HG03139 (cell line): ENCODE measurements at regions not wholly inside any gene's neighbourhood (a gene's known extent, or its start where the extent isn't known, plus 50 kb on each side); places are given as distances from the start of the nearest gene placed in this dataset.

ENCODE experiments used
- ATAC-seq: cut with Tn5 transposase; IDR thresholded peaks from one replicate; pipeline ENCODE4 v1.9.1; 2021; ENCODE audit not compliant: unreplicated experiment

GRCh38 chr12:115474539-115475353 is 790.8 kb upstream of the TBX3 start:
- ATAC-seq, result no peak

- no peak for ATAC-seq
Measured at GRCh38 chr12:115473257-115473956, 789.4 kb upstream of the TBX3 start.

- no peak for ATAC-seq
Measured at GRCh38 chr12:115472852-115473251, 788.9 kb upstream of the TBX3 start.

- ATAC-seq, result no peak
Measured at GRCh38 chr12:115470977-115471376, 787.0 kb upstream of the TBX3 start.

GRCh38 chr12:115470526-115470925 is 786.6 kb upstream of the TBX3 start:
- ATAC-seq, result no peak

GRCh38 chr12:115468087-115468510 is 784.1 kb upstream of the TBX3 start:
- ATAC-seq, result no peak

GRCh38 chr12:115467531-115467930 is 783.6 kb upstream of the TBX3 start:
- no peak for ATAC-seq

- no peak for ATAC-seq
Measured at GRCh38 chr12:115466076-115466475, 782.1 kb upstream of the TBX3 start.

GRCh38 chr12:115464661-115465060 is 780.7 kb upstream of the TBX3 start:
- ATAC-seq, result no peak

GRCh38 chr12:115464111-115464581 is 780.2 kb upstream of the TBX3 start:
- no peak for ATAC-seq

GRCh38 chr12:115461401-115461800 is 777.4 kb upstream of the TBX3 start:
- no peak for ATAC-seq

- no peak for ATAC-seq
Measured at GRCh38 chr12:115457798-115458197, 773.8 kb upstream of the TBX3 start.

GRCh38 chr12:115456946-115457689 is 773.1 kb upstream of the TBX3 start:
- no peak for ATAC-seq

GRCh38 chr12:115455268-115455681 is 771.3 kb upstream of the TBX3 start:
- ATAC-seq, result no peak

- ATAC-seq, result no peak
Measured at GRCh38 chr12:115452751-115453281, 768.8 kb upstream of the TBX3 start.

- ATAC-seq, result no peak
Measured at GRCh38 chr12:115451780-115452736, 768.1 kb upstream of the TBX3 start.

GRCh38 chr12:115451151-115451779 is 767.3 kb upstream of the TBX3 start:
- ATAC-seq, result no peak

GRCh38 chr12:115450710-115451109 is 766.7 kb upstream of the TBX3 start:
- no peak for ATAC-seq

- no peak for ATAC-seq
Measured at GRCh38 chr12:115450017-115450416, 766.0 kb upstream of the TBX3 start.

GRCh38 chr12:115449526-115449925 is 765.6 kb upstream of the TBX3 start:
- ATAC-seq, result no peak
